Neuronal stem cell (in vitro differentiated cells): ENCODE measurements at regions not wholly inside any gene's neighbourhood (a gene's known extent, or its start where the extent isn't known, plus 50 kb on each side); places are given as distances from the start of the nearest gene placed in this dataset.
A peak's percentile ranks its signal among the peaks of the same experiment; 100 is the strongest.

Experiments used
- DNase-seq: peaks from one replicate; pipeline ENCODE4 v3.0.0-alpha.2; 2013; ENCODE audit warnings: low spot score
- H2AFZ ChIP-seq: one replicate; pipeline ENCODE4 v1.6.1; 2013; ENCODE audit warnings: mild to moderate bottlenecking, low read length, inconsistent platforms
- H2AK5ac ChIP-seq: 2 replicates; pipeline ENCODE4 v1.6.1; 2013; ENCODE audit warnings: low read depth, mild to moderate bottlenecking, inconsistent platforms, low read length, moderate library complexity, mixed read lengths
- H2BK120ac ChIP-seq: 2 replicates; pipeline ENCODE4 v1.6.1; 2013; ENCODE audit warnings: low read depth, mild to moderate bottlenecking, inconsistent platforms, low read length, moderate library complexity, mixed read lengths
- H2BK12ac ChIP-seq: one replicate; pipeline ENCODE4 v1.6.1; 2013; ENCODE audit warnings: low read length, inconsistent platforms
- H2BK15ac ChIP-seq: 2 replicates; pipeline ENCODE4 v1.6.1; 2013; ENCODE audit warnings: mild to moderate bottlenecking, low read length, inconsistent platforms, mixed read lengths
- H2BK5ac ChIP-seq: one replicate; pipeline ENCODE4 v1.6.1; 2013; ENCODE audit warnings: inconsistent platforms, mild to moderate bottlenecking, low read length, moderate library complexity
- H3K14ac ChIP-seq: one replicate; pipeline ENCODE4 v1.6.1; 2013; ENCODE audit warnings: low read length, inconsistent platforms
- H3K18ac ChIP-seq: 2 replicates; pipeline ENCODE4 v1.6.1; 2013; ENCODE audit warnings: low read length, inconsistent platforms
- H3K23ac ChIP-seq: 2 replicates; pipeline ENCODE4 v1.6.1; 2013; ENCODE audit warnings: low read depth, mild to moderate bottlenecking, mixed read lengths, low read length, inconsistent platforms; ENCODE audit not compliant: poor library complexity
- H3K27ac ChIP-seq: replicated peaks from 3 replicates; pipeline ENCODE4 v1.5.1; 2013; ENCODE audit warnings: low read length, inconsistent platforms
- H3K27me3 ChIP-seq, 3 experiments: 2 replicates each; pipeline ENCODE4 v1.6.1; 2013; ENCODE audit warnings: low read length in 3 of 3, mild to moderate bottlenecking in 2 of 3, inconsistent platforms in 1 of 3, low read depth in 1 of 3, mixed read lengths in 1 of 3, moderate library complexity in 1 of 3; ENCODE audit not compliant: control insufficient read depth in 3 of 3, insufficient read depth in 3 of 3
- H3K36me3 ChIP-seq, 2 donors: replicated peaks in 1 of 2; 2 replicates each; pipeline ENCODE4 v1.6.1; 2013; ENCODE audit warnings: low read length in 2 of 2; ENCODE audit not compliant: control insufficient read depth in 2 of 2, insufficient read depth in 2 of 2
- H3K4ac ChIP-seq: 2 replicates; pipeline ENCODE4 v1.6.1; 2013; ENCODE audit warnings: inconsistent platforms, mild to moderate bottlenecking, low read length, moderate library complexity
- H3K4me1 ChIP-seq, 2 donors: 1 replicate in 1 of 2; 2 replicates in 1 of 2; pipeline ENCODE4 v1.6.1; 2013; ENCODE audit warnings: low read length in 2 of 2, low read depth in 1 of 2; ENCODE audit not compliant: control insufficient read depth in 2 of 2, insufficient read depth in 1 of 2
- H3K4me2 ChIP-seq: one replicate; pipeline ENCODE4 v1.6.1; 2013; ENCODE audit warnings: mild to moderate bottlenecking, low read length, inconsistent platforms; ENCODE audit not compliant: insufficient read depth, poor library complexity, severe bottlenecking
- H3K4me3 ChIP-seq, 2 donors: 2 replicates each; pipeline ENCODE4 v1.5.1; 2013; ENCODE audit warnings: low read length in 2 of 2, mild to moderate bottlenecking in 2 of 2, inconsistent platforms in 1 of 2, moderate library complexity in 1 of 2
- H3K79me1 ChIP-seq: one replicate; pipeline ENCODE4 v1.6.1; 2013; ENCODE audit warnings: low read depth, mild to moderate bottlenecking, inconsistent platforms, low read length, moderate library complexity
- H3K9ac ChIP-seq: one replicate; pipeline ENCODE4 v1.6.1; 2013; ENCODE audit warnings: mild to moderate bottlenecking, low read depth, low read length, inconsistent platforms; ENCODE audit not compliant: poor library complexity
- H3K9me3 ChIP-seq, 2 donors: replicated peaks in 1 of 2; 2 replicates each; pipeline versions ENCODE3 to v1.6.1; 2013; ENCODE audit warnings: low read length in 2 of 2, mild to moderate bottlenecking in 2 of 2, inconsistent platforms in 1 of 2, low read depth in 1 of 2, mixed read lengths in 1 of 2, moderate library complexity in 1 of 2; ENCODE audit not compliant: control insufficient read depth in 2 of 2, insufficient read depth in 1 of 2
- H4K8ac ChIP-seq: one replicate; pipeline ENCODE4 v1.6.1; 2013; ENCODE audit warnings: low read depth, mild to moderate bottlenecking, inconsistent platforms, low read length, moderate library complexity
- H4K91ac ChIP-seq: one replicate; pipeline ENCODE4 v1.6.1; 2013; ENCODE audit warnings: low read length, low read depth, mild to moderate bottlenecking, inconsistent platforms; ENCODE audit not compliant: poor library complexity
- WGBS, 2 donors: extraction: QIAGEN DNeasy Blood & Tissue Kit; methylation state at CpG; one replicate each; pipeline ENCODE4 v1.1.7; 2013; ENCODE audit warnings: missing lambda C conversion rate in 2 of 2, mixed read lengths in 1 of 2; ENCODE audit not compliant: insufficient read length in 2 of 2, insufficient replicate concordance in 1 of 2; ENCODE audit errors: extremely low coverage in 2 of 2; 5-methylcytosine and 5-hydroxymethylcytosine counted together

- no peak overlapping the region for H4K91ac ChIP-seq
- H3K18ac ChIP-seq: no peak overlapping the region
- no peak overlapping the region for H2BK12ac ChIP-seq
- no peaks in the 10 kb centered on the region for H3K79me1 ChIP-seq
- H3K9me3 ChIP-seq: no peaks in the 10 kb centered on the region
- no peak overlapping the region for H3K27ac ChIP-seq
- H2AK5ac ChIP-seq: no peak overlapping the region
- no peak for DNase-seq
- peaks cover 0 to 4% (median 0%) of the 10 kb centered on the region in 3 experiments for H3K27me3 ChIP-seq
- H3K23ac ChIP-seq: no peak overlapping the region
- H3K14ac ChIP-seq: no peak overlapping the region
- no peak overlapping the region for H3K4ac ChIP-seq
- H3K4me2 ChIP-seq: peak overlapping the region; percentile 41
- no peak overlapping the region for H2BK5ac ChIP-seq
- no peak overlapping the region for H3K9ac ChIP-seq
- H3K4me3 ChIP-seq: peak overlapping the region in 1 of 2 donors; percentile 10
- H2BK15ac ChIP-seq: no peak overlapping the region
- no peak overlapping the region for H2BK120ac ChIP-seq
- H3K36me3 ChIP-seq: no peaks in the 10 kb centered on the region
- H4K8ac ChIP-seq: no peak overlapping the region
- WGBS, 2 donors: no CpG with 5 or more reads among the region's 12 CpGs
- peak overlapping the region; percentile 85 for H2AFZ ChIP-seq
- peaks cover 23 to 33% of the 10 kb centered on the region in 2 donors for H3K4me1 ChIP-seq
Measured at GRCh38 chr18:76621782-76622495, 126.9 kb upstream of the ZNF516 start.

DNA sequence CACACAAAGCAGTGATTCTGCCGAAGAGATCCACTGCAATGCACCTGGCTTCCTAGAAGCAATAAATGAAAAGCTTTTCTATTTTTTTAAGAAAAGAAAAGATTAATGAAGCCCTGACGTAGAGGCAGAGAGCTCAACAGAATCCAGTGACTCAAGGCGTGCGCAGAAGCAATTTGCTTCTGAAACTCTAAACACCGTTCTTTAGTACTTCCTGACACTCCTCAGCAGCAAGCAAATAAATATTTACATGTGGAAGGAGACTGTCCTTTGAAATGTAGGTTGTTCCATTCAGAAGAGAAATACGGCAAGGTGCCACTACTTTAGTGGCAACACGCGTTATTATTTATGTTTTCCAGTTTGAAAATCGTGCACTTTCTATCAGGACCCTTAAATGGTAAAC lies 126.2 kb upstream of the ZNF516 start:
- no peak overlapping the region for H3K4ac ChIP-seq
- peak overlapping the region; percentile 9 for H3K18ac ChIP-seq
- peaks cover 23 to 33% of the 10 kb centered on the region in 2 donors for H3K4me1 ChIP-seq
- H2BK15ac ChIP-seq: no peak overlapping the region
- no peak overlapping the region for H2AK5ac ChIP-seq
- peak overlapping the region; percentile 77 for H3K4me2 ChIP-seq
- no peak overlapping the region for H3K4me3 ChIP-seq
- peaks cover 0 to 4% (median 0%) of the 10 kb centered on the region in 3 experiments for H3K27me3 ChIP-seq
- H3K23ac ChIP-seq: no peak overlapping the region
- H3K14ac ChIP-seq: no peak overlapping the region
- H2BK12ac ChIP-seq: no peak overlapping the region
- H4K91ac ChIP-seq: no peak overlapping the region
- no peaks in the 10 kb centered on the region for H3K9me3 ChIP-seq
- H3K9ac ChIP-seq: no peak overlapping the region
- no peak overlapping the region for H2BK5ac ChIP-seq
- no peaks in the 10 kb centered on the region for H3K79me1 ChIP-seq
- no peak overlapping the region for H2BK120ac ChIP-seq
- H2AFZ ChIP-seq: peak overlapping the region; percentile 85
- no peaks in the 10 kb centered on the region for H3K36me3 ChIP-seq
- no CpG with 5 or more reads among the region's 9 CpGs for WGBS, 2 donors
- no peak for DNase-seq
- H4K8ac ChIP-seq: no peak overlapping the region
- no peak overlapping the region for H3K27ac ChIP-seq

GRCh38 chr18:76620321-76621170 lies 125.5 kb upstream of the ZNF516 start:
- H3K36me3 ChIP-seq: no peaks in the 10 kb centered on the region
- no peak overlapping the region for H3K14ac ChIP-seq
- H3K4me2 ChIP-seq: peak overlapping the region; percentile 77
- H2BK5ac ChIP-seq: no peak overlapping the region
- peaks cover 0 to 4% (median 0%) of the 10 kb centered on the region in 3 experiments for H3K27me3 ChIP-seq
- no peak overlapping the region for H4K91ac ChIP-seq
- no peak overlapping the region for H3K23ac ChIP-seq
- peak overlapping the region; percentile 85 for H2AFZ ChIP-seq
- no peaks in the 10 kb centered on the region for H3K79me1 ChIP-seq
- peak overlapping the region; percentile 99 for H3K18ac ChIP-seq
- no peaks in the 10 kb centered on the region for H3K9me3 ChIP-seq
- H3K4me1 ChIP-seq: peaks cover 23 to 33% of the 10 kb centered on the region in 2 donors
- peak overlapping the region; percentile 39 to 61 for H3K4me3 ChIP-seq
- peak; percentile 72 for DNase-seq
- H2AK5ac ChIP-seq: no peak overlapping the region
- H2BK15ac ChIP-seq: no peak overlapping the region
- H3K9ac ChIP-seq: peak overlapping the region; percentile 64
- no peak overlapping the region for H3K4ac ChIP-seq
- no peak overlapping the region for H2BK120ac ChIP-seq
- no CpG with 5 or more reads among the region's 30 CpGs for WGBS, 2 donors
- peak overlapping the region; percentile 73 for H3K27ac ChIP-seq
- no peak overlapping the region for H4K8ac ChIP-seq
- peak overlapping the region; percentile 77 for H2BK12ac ChIP-seq
